GM20431 (cell line): ENCODE measurements at regions not wholly inside any gene's neighbourhood (a gene's known extent, or its start where the extent isn't known, plus 50 kb on each side); places are given as distances from the start of the nearest gene placed in this dataset.
"Not testable (repeated sequence)": the region's sequence is repeated elsewhere in the genome, so short reads cannot be mapped to it uniquely, and the experiment has no call there.

Experiments used
- in situ Hi-C: fragments of 300-500 bp; cut with MseI, MboI; formaldehyde crosslinking; loops from one replicate; pipeline ENCODE4 v1.15.0; 2020; ENCODE audit warnings: low sequenced_read_pairs; ENCODE audit not compliant: unreplicated experiment

- in situ Hi-C loops = no loop called here
Measured at GRCh38 chr11:19422276-19422675, 181.5 kb upstream of the E2F8 start.

GRCh38 chr11:19420868-19421533 is 180.3 kb upstream of the E2F8 start:
- in situ Hi-C loops = no loop called here

- in situ Hi-C loops = no loop called here
Measured at GRCh38 chr11:19419808-19420207, 179.1 kb upstream of the E2F8 start.

GRCh38 chr11:19419021-19419750 is 178.4 kb upstream of the E2F8 start:
- in situ Hi-C loops = no loop called here

GRCh38 chr11:19418221-19418620 is 177.5 kb upstream of the E2F8 start:
- in situ Hi-C loops = no loop called here

- in situ Hi-C loops = not testable (repeated sequence)
Measured at GRCh38 chr11:19412070-19412469, 171.3 kb upstream of the E2F8 start.

- in situ Hi-C loops = no loop called here
Measured at GRCh38 chr11:19410032-19410431, 169.3 kb upstream of the E2F8 start.

- in situ Hi-C loops = no loop called here
Measured at GRCh38 chr11:19409307-19409706, 168.6 kb upstream of the E2F8 start.

GRCh38 chr11:19407677-19408270 is 167.0 kb upstream of the E2F8 start:
- in situ Hi-C loops = no loop called here

GRCh38 chr11:19405966-19406365 is 165.2 kb upstream of the E2F8 start:
- in situ Hi-C loops = no loop called here

- in situ Hi-C loops = no loop called here
Measured at GRCh38 chr11:19404787-19405186, 164.0 kb upstream of the E2F8 start.

GRCh38 chr11:19403196-19403895 is 162.6 kb upstream of the E2F8 start:
- in situ Hi-C loops = no loop called here

- in situ Hi-C loops = no loop called here
Measured at GRCh38 chr11:19400296-19400695, 159.6 kb upstream of the E2F8 start.

- in situ Hi-C loops = no loop called here
Measured at GRCh38 chr11:19398772-19399527, 158.2 kb upstream of the E2F8 start.

- in situ Hi-C loops = no loop called here
Measured at GRCh38 chr11:19398273-19398672, 157.5 kb upstream of the E2F8 start.

GRCh38 chr11:19395050-19395449 is 154.3 kb upstream of the E2F8 start:
- in situ Hi-C loops = no loop called here

GRCh38 chr11:19394525-19395016 is 153.8 kb upstream of the E2F8 start:
- in situ Hi-C loops = no loop called here

- in situ Hi-C loops = no loop called here
Measured at GRCh38 chr11:19393941-19394340, 153.2 kb upstream of the E2F8 start.

GRCh38 chr11:19392847-19393518 is 152.2 kb upstream of the E2F8 start:
- in situ Hi-C loops = no loop called here
